Breast epithelium (tissue), 4 donors: ENCODE measurements at regions not wholly inside any gene's neighbourhood (a gene's known extent, or its start where the extent isn't known, plus 50 kb on each side); places are given as distances from the start of the nearest gene placed in this dataset.

ENCODE experiments used
- DNase-seq, 2 donors: peaks; one replicate each; pipeline ENCODE4 v3.0.0-alpha.2; 2019; ENCODE audit warnings: low spot score in 2 of 2
- H3K27ac ChIP-seq, 2 donors: fragments of 200-600 bp; sonication (generic) in 1 of 2; one replicate each; pipeline ENCODE4 v1.5.1; 2016 to 2019; ENCODE audit warnings: mild to moderate bottlenecking in 1 of 2
- H3K27me3 ChIP-seq, 2 donors: fragments of 200-600 bp; sonication (generic) in 1 of 2; one replicate each; pipeline versions ENCODE4 v1.5.1 to v1.6.0; 2017 to 2019; ENCODE audit warnings: control low read depth in 1 of 2, mild to moderate bottlenecking in 1 of 2
- H3K36me3 ChIP-seq: fragments of 200-600 bp; one replicate; pipeline ENCODE4 v1.5.1; 2019
- H3K4me1 ChIP-seq, 2 donors: fragments of 200-600 bp; sonication (generic); one replicate each; pipeline ENCODE4 v1.5.1; 2016 to 2019; ENCODE audit warnings: control low read depth in 1 of 2
- H3K4me3 ChIP-seq, 3 donors: fragments of 200-600 bp; sonication (generic); 1 replicate in 2 of 3; 2 replicates in 1 of 3; pipeline ENCODE4 v1.5.1; 2016 to 2019; ENCODE audit warnings: mild to moderate bottlenecking in 3 of 3, moderate library complexity in 2 of 3
- H3K9me3 ChIP-seq, 2 donors: fragments of 200-600 bp; sonication (generic) in 1 of 2; one replicate each; pipeline ENCODE4 v1.5.1; 2016 to 2019; ENCODE audit warnings: control low read depth in 1 of 2
- POLR2A ChIP-seq: fragments of 450-650 bp; IDR thresholded peaks from one replicate; pipeline ENCODE4 v1.6.1; 2016; ENCODE audit warnings: antibody characterized with exemption, mild to moderate bottlenecking, moderate library complexity
- POLR2AphosphoS5 ChIP-seq, 3 donors: sonication (generic); formaldehyde crosslinking; IDR thresholded peaks; one replicate each; pipeline ENCODE4 v1.6.1; 2017; ENCODE audit warnings: antibody characterized with exemption in 3 of 3
- intact Hi-C: fragments of 100-400 bp; cut with DNase I; formaldehyde crosslinking; loops from one replicate; pipeline ENCODE4 v1.15.1; 2023; ENCODE audit warnings: low total_unique reads
- TF ChIP-seq, protein P1 (sequence below), 3 donors: fragments of 450-650 bp; IDR thresholded peaks; one replicate each; pipeline ENCODE4 v1.5.1; 2016 to 2017; ENCODE audit warnings: antibody characterized with exemption in 3 of 3, mild to moderate bottlenecking in 3 of 3, moderate library complexity in 3 of 3

DNA sequence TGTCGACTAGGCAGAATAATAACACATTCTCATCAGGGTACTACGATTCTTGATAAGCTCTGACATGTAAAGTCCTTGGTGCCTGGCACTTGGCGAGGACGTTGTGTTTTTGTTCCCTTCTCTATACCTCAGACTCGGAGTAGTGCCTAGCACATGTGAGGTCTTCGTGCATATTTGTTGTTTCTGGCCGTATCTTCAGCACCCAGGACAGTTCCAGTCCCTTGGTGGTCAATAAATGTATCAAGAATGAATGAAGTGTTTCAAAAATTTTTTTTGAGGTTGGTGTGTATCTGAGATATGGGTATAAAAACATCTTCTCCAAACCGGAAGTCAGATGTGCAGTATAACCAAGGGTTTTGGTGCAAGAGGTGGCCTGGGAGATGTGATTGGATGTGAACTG lies 198.2 kb downstream of the AACS start:
- peaks cover 0 to 4% of the 10 kb centered on the region in 2 donors for H3K27me3 ChIP-seq
- no peak overlapping the region for H3K4me3 ChIP-seq
- intact Hi-C loops, result no loop called here
- no peaks in the 10 kb centered on the region for H3K4me1 ChIP-seq
- DNase-seq, result no peak
- H3K36me3 ChIP-seq, result no peaks in the 10 kb centered on the region
- TF ChIP-seq, protein P1, sequence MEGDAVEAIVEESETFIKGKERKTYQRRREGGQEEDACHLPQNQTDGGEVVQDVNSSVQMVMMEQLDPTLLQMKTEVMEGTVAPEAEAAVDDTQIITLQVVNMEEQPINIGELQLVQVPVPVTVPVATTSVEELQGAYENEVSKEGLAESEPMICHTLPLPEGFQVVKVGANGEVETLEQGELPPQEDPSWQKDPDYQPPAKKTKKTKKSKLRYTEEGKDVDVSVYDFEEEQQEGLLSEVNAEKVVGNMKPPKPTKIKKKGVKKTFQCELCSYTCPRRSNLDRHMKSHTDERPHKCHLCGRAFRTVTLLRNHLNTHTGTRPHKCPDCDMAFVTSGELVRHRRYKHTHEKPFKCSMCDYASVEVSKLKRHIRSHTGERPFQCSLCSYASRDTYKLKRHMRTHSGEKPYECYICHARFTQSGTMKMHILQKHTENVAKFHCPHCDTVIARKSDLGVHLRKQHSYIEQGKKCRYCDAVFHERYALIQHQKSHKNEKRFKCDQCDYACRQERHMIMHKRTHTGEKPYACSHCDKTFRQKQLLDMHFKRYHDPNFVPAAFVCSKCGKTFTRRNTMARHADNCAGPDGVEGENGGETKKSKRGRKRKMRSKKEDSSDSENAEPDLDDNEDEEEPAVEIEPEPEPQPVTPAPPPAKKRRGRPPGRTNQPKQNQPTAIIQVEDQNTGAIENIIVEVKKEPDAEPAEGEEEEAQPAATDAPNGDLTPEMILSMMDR (IDR thresholded peaks at IDR 0.05), result no peak
- no peak for TF ChIP-seq POLR2AphosphoS5 (IDR thresholded peaks at IDR 0.05)
- no peak for TF ChIP-seq POLR2A
- H3K9me3 ChIP-seq, result peaks cover 6 to 8% of the 10 kb centered on the region in 2 donors
- no peak overlapping the region for H3K27ac ChIP-seq

- H3K36me3 ChIP-seq, result no peaks in the 10 kb centered on the region
- TF ChIP-seq, protein P1 (IDR thresholded peaks at IDR 0.05), result no peak
- TF ChIP-seq POLR2AphosphoS5 (IDR thresholded peaks at IDR 0.05), result no peak
- TF ChIP-seq POLR2A, result no peak
- peaks cover 6 to 8% of the 10 kb centered on the region in 2 donors for H3K9me3 ChIP-seq
- H3K4me3 ChIP-seq, result no peak overlapping the region
- no peak for DNase-seq
- no peak overlapping the region for H3K27ac ChIP-seq
- intact Hi-C loops, result no loop called here
- no peaks in the 10 kb centered on the region for H3K4me1 ChIP-seq
- peaks cover 0 to 8% of the 10 kb centered on the region in 2 donors for H3K27me3 ChIP-seq
Observed at GRCh38 chr12:125267114-125267513, 201.9 kb downstream of the AACS start.

- H3K4me3 ChIP-seq, result no peak overlapping the region
- intact Hi-C loops, result no loop called here
- H3K4me1 ChIP-seq, result no peaks in the 10 kb centered on the region
- no peaks in the 10 kb centered on the region for H3K36me3 ChIP-seq
- DNase-seq, result no peak
- H3K27ac ChIP-seq, result no peak overlapping the region
- TF ChIP-seq POLR2A (no peak), POLR2AphosphoS5 (IDR thresholded peaks at IDR 0.05) (no peak)
- TF ChIP-seq, protein P1 (IDR thresholded peaks at IDR 0.05), result no peak
- peaks cover 0 to 12% of the 10 kb centered on the region in 2 donors for H3K27me3 ChIP-seq
- peaks cover under 1% of the 10 kb centered on the region in 2 donors for H3K9me3 ChIP-seq
Observed at GRCh38 chr12:125269276-125269675, 204.0 kb downstream of the AACS start.

- no peaks in the 10 kb centered on the region for H3K4me1 ChIP-seq
- intact Hi-C loops, result no loop called here
- no peak overlapping the region for H3K4me3 ChIP-seq
- TF ChIP-seq, protein P1 (IDR thresholded peaks at IDR 0.05), result no peak
- no peak for TF ChIP-seq POLR2AphosphoS5 (IDR thresholded peaks at IDR 0.05)
- no peak for TF ChIP-seq POLR2A
- peaks cover 0 to 12% of the 10 kb centered on the region in 2 donors for H3K27me3 ChIP-seq
- no peaks in the 10 kb centered on the region for H3K36me3 ChIP-seq
- H3K27ac ChIP-seq, result no peak overlapping the region
- no peak for DNase-seq
- H3K9me3 ChIP-seq, result no peaks in the 10 kb centered on the region
Observed at GRCh38 chr12:125271892-125272291, 206.7 kb downstream of the AACS start.

- peaks cover 0 to 12% of the 10 kb centered on the region in 2 donors for H3K27me3 ChIP-seq
- DNase-seq, result no peak
- no peak overlapping the region for H3K27ac ChIP-seq
- H3K9me3 ChIP-seq, result no peaks in the 10 kb centered on the region
- no peak overlapping the region for H3K4me3 ChIP-seq
- no peak for TF ChIP-seq POLR2AphosphoS5 (IDR thresholded peaks at IDR 0.05)
- TF ChIP-seq POLR2A, result no peak
- TF ChIP-seq, protein P1 (IDR thresholded peaks at IDR 0.05), result no peak
- H3K4me1 ChIP-seq, result no peaks in the 10 kb centered on the region
- no peaks in the 10 kb centered on the region for H3K36me3 ChIP-seq
- intact Hi-C loops, result no loop called here
Observed at GRCh38 chr12:125272383-125272933, 207.2 kb downstream of the AACS start.
